HEK293 (cell line): ENCODE measurements at regions not wholly inside any gene's neighbourhood (a gene's known extent, or its start where the extent isn't known, plus 50 kb on each side); places are given as distances from the start of the nearest gene placed in this dataset.

Source experiments
- CTCF ChIP-seq: fragments of 450-650 bp; formaldehyde crosslinking; IDR thresholded peaks from 2 replicates; pipeline ENCODE4 v1.5.1; 2016; ENCODE audit warnings: missing biosample characterization, missing genetic modification characterization
- EGR2 ChIP-seq: fragments of 450-650 bp; formaldehyde crosslinking; IDR thresholded peaks from 2 replicates; pipeline ENCODE4 v1.5.1; 2016; ENCODE audit warnings: low read depth, missing biosample characterization, missing genetic modification characterization
- GLIS1 ChIP-seq: fragments of 450-650 bp; formaldehyde crosslinking; IDR thresholded peaks from 2 replicates; pipeline ENCODE4 v1.5.1; 2016; ENCODE audit warnings: missing biosample characterization, missing genetic modification characterization
- HIC1 ChIP-seq: fragments of 450-650 bp; formaldehyde crosslinking; IDR thresholded peaks from 2 replicates; pipeline ENCODE4 v1.5.1; 2016; ENCODE audit warnings: missing biosample characterization, missing genetic modification characterization
- IKZF3 ChIP-seq: fragments of 450-650 bp; IDR thresholded peaks from 2 replicates; pipeline ENCODE4 v1.5.0; 2018; ENCODE audit warnings: missing biosample characterization, mild to moderate bottlenecking, missing genetic modification characterization, moderate library complexity
- KLF8 ChIP-seq: fragments of 450-650 bp; formaldehyde crosslinking; IDR thresholded peaks from 2 replicates; pipeline ENCODE4 v1.5.1; 2016; ENCODE audit warnings: missing biosample characterization, missing genetic modification characterization
- KLF9 ChIP-seq: fragments of 450-650 bp; formaldehyde crosslinking; IDR thresholded peaks from 2 replicates; pipeline ENCODE4 v1.5.1; 2016; ENCODE audit warnings: missing biosample characterization, missing genetic modification characterization, low read depth
- SALL2 ChIP-seq: fragments of 450-650 bp; formaldehyde crosslinking; IDR thresholded peaks from 2 replicates; pipeline ENCODE4 v1.5.0; 2017; ENCODE audit warnings: missing biosample characterization, mild to moderate bottlenecking, missing genetic modification characterization, borderline replicate concordance
- SP7 ChIP-seq: fragments of 450-650 bp; formaldehyde crosslinking; IDR thresholded peaks from 2 replicates; pipeline ENCODE4 v1.5.1; 2016; ENCODE audit warnings: missing biosample characterization, missing genetic modification characterization
- TCF7L2 ChIP-seq: IDR thresholded peaks from 2 replicates; pipeline ENCODE4 v1.6.1; 2011; ENCODE audit warnings: low read depth, mild to moderate bottlenecking, inconsistent platforms, low read length, moderate library complexity, borderline replicate concordance
- ZBTB17 ChIP-seq: fragments of 450-650 bp; formaldehyde crosslinking; IDR thresholded peaks from 2 replicates; pipeline ENCODE4 v1.5.1; 2016; ENCODE audit warnings: missing biosample characterization, missing genetic modification characterization
- ZEB2 ChIP-seq: fragments of 450-650 bp; formaldehyde crosslinking; IDR thresholded peaks from 2 replicates; pipeline ENCODE4 v1.5.1; 2016; ENCODE audit warnings: missing biosample characterization, missing genetic modification characterization
- ZFHX2 ChIP-seq: fragments of 450-650 bp; formaldehyde crosslinking; conservative IDR thresholded peaks from 2 replicates; pipeline ENCODE4 v1.5.1; 2016; ENCODE audit warnings: missing biosample characterization, missing genetic modification characterization
- ZIC2 ChIP-seq: fragments of 450-650 bp; formaldehyde crosslinking; IDR thresholded peaks from 2 replicates; pipeline ENCODE4 v1.5.1; 2016; ENCODE audit warnings: missing biosample characterization, missing genetic modification characterization
- ZNF155 ChIP-seq: fragments of 450-650 bp; formaldehyde crosslinking; IDR thresholded peaks from 2 replicates; pipeline ENCODE4 v1.5.1; 2016; ENCODE audit warnings: missing biosample characterization, missing genetic modification characterization
- ZNF350 ChIP-seq: fragments of 450-650 bp; formaldehyde crosslinking; IDR thresholded peaks from 2 replicates; pipeline ENCODE4 v1.5.0; 2017; ENCODE audit warnings: missing biosample characterization, mild to moderate bottlenecking, missing genetic modification characterization
- ZNF366 ChIP-seq: fragments of 450-650 bp; formaldehyde crosslinking; conservative IDR thresholded peaks from 2 replicates; pipeline ENCODE4 v1.5.1; 2016; ENCODE audit warnings: missing biosample characterization, missing genetic modification characterization
- ZNF488 ChIP-seq: fragments of 450-650 bp; formaldehyde crosslinking; IDR thresholded peaks from 2 replicates; pipeline ENCODE4 v1.5.1; 2016; ENCODE audit warnings: missing biosample characterization, missing genetic modification characterization
- ZNF529 ChIP-seq: fragments of 450-650 bp; formaldehyde crosslinking; IDR thresholded peaks from 2 replicates; pipeline ENCODE4 v1.5.1; 2017; ENCODE audit warnings: missing genetic modification characterization, missing biosample characterization; ENCODE audit not compliant: insufficient replicate concordance
- ZNF560 ChIP-seq: fragments of 450-650 bp; formaldehyde crosslinking; IDR thresholded peaks from 2 replicates; pipeline ENCODE4 v1.5.1; 2017; ENCODE audit warnings: missing biosample characterization, missing genetic modification characterization, borderline replicate concordance
- ZNF596 ChIP-seq: fragments of 450-650 bp; IDR thresholded peaks from 2 replicates; pipeline ENCODE4 v1.5.0; 2018; ENCODE audit warnings: missing biosample characterization, mild to moderate bottlenecking, missing genetic modification characterization, moderate library complexity
- ZNF600 ChIP-seq: fragments of 450-650 bp; formaldehyde crosslinking; IDR thresholded peaks from 2 replicates; pipeline ENCODE4 v1.5.1; 2016; ENCODE audit warnings: missing biosample characterization, missing genetic modification characterization
- ZNF629 ChIP-seq: fragments of 450-650 bp; formaldehyde crosslinking; IDR thresholded peaks from 2 replicates; pipeline ENCODE4 v1.5.1; 2017; ENCODE audit warnings: missing biosample characterization, missing genetic modification characterization
- ZNF747 ChIP-seq: fragments of 450-650 bp; formaldehyde crosslinking; IDR thresholded peaks from 2 replicates; pipeline ENCODE4 v1.5.1; 2016; ENCODE audit warnings: missing biosample characterization, missing genetic modification characterization
- ZSCAN16 ChIP-seq: fragments of 450-650 bp; formaldehyde crosslinking; IDR thresholded peaks from 2 replicates; pipeline ENCODE4 v1.5.1; 2016; ENCODE audit warnings: missing biosample characterization, missing genetic modification characterization
- TF ChIP-seq, protein P1 (sequence below): fragments of 450-650 bp; formaldehyde crosslinking; IDR thresholded peaks from 2 replicates; pipeline ENCODE4 v1.5.1; 2016; ENCODE audit warnings: missing biosample characterization, missing genetic modification characterization
- TF ChIP-seq, protein P2 (sequence below): fragments of 450-650 bp; formaldehyde crosslinking; IDR thresholded peaks from 2 replicates; pipeline ENCODE4 v1.5.1; 2016; ENCODE audit warnings: missing biosample characterization, missing genetic modification characterization
- TF ChIP-seq, protein P3 (sequence below): fragments of 450-650 bp; IDR thresholded peaks from 2 replicates; pipeline ENCODE4 v1.5.1; 2018; ENCODE audit warnings: missing biosample characterization, missing genetic modification characterization

DNA sequence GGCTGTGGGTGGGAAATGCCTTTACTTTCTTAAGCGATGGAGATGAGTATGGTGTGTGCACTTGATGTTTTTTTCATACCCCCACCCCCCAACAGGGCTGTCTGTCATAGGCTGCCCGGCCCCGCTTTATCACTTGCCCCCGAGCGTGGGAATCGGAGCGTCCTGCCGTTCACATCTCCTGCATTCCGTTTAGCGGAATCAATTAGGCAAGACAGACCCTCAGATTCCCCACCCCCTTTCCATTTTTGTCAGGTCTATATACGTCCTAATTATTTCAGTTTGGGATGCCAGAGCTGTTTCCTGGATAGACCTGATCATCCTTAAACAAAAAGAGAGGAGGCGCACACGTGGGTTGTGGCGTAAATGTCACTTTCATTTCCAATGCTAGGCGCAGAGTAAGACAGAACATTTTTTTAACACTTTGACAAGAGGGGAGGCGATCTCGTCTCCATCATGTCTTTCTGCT, 217.2 kb downstream of the MEF2C start (continued):
- no peak for TF ChIP-seq SP7 (tag by site-specific recombination)
- TF ChIP-seq IKZF3 = peak; percentile 67
- TF ChIP-seq HIC1 (tag by site-specific recombination) = no peak
- no peak for TF ChIP-seq ZIC2 (tag by site-specific recombination)
- TF ChIP-seq ZSCAN16 (tag by site-specific recombination) = no peak
- TF ChIP-seq ZNF560 (tag by site-specific recombination) = no peak
- TF ChIP-seq ZNF600 (tag by site-specific recombination) = peak; percentile 59
- no peak for TF ChIP-seq CTCF (tag by site-specific recombination)
- no peak for TF ChIP-seq ZNF596
- TF ChIP-seq, protein P1, sequence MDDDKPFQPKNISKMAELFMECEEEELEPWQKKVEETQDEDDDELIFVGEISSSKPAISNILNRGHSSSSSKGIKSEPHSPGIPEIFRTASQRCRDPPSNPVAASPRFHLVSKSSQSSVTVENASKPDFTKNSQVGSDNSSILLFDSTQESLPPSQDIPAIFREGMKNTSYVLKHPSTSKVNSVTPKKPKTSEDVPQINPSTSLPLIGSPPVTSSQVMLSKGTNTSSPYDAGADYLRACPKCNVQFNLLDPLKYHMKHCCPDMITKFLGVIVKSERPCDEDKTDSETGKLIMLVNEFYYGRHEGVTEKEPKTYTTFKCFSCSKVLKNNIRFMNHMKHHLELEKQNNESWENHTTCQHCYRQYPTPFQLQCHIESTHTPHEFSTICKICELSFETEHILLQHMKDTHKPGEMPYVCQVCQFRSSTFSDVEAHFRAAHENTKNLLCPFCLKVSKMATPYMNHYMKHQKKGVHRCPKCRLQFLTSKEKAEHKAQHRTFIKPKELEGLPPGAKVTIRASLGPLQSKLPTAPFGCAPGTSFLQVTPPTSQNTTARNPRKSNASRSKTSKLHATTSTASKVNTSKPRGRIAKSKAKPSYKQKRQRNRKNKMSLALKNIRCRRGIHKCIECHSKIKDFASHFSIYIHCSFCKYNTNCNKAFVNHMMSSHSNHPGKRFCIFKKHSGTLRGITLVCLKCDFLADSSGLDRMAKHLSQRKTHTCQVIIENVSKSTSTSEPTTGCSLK (tag by site-specific recombination) = no peak
- TF ChIP-seq KLF8 = no peak
- no peak for TF ChIP-seq ZNF155
- TF ChIP-seq KLF9 (tag by site-specific recombination) = no peak
- TF ChIP-seq, protein P2, sequence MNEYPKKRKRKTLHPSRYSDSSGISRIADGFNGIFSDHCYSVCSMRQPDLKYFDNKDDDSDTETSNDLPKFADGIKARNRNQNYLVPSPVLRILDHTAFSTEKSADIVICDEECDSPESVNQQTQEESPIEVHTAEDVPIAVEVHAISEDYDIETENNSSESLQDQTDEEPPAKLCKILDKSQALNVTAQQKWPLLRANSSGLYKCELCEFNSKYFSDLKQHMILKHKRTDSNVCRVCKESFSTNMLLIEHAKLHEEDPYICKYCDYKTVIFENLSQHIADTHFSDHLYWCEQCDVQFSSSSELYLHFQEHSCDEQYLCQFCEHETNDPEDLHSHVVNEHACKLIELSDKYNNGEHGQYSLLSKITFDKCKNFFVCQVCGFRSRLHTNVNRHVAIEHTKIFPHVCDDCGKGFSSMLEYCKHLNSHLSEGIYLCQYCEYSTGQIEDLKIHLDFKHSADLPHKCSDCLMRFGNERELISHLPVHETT = no peak
- 0 out of 2 replicates have a peak, but pooled peaks have one; percentile 37 for TF ChIP-seq ZEB2 (tag by site-specific recombination)
- TF ChIP-seq SALL2 = no peak
- TF ChIP-seq ZNF629 (tag by site-specific recombination) = no peak
- TF ChIP-seq ZBTB17 (tag by site-specific recombination) = peak; percentile 83
- TF ChIP-seq ZNF488 (tag by site-specific recombination) = no peak
- peak; percentile 28; the same call in 1 of the 2 replicates for TF ChIP-seq ZFHX2 (tag by site-specific recombination)
- peak; percentile 52; the same call in 1 of the 2 replicates for TF ChIP-seq EGR2 (tag by site-specific recombination)
- no peak for TF ChIP-seq ZNF350 (tag by site-specific recombination)
- no peak for TF ChIP-seq GLIS1 (tag by site-specific recombination)
- no peak for TF ChIP-seq ZNF747
- peak; percentile 52 for TF ChIP-seq ZNF366
- TF ChIP-seq ZNF529 (tag by site-specific recombination) = no peak
- TF ChIP-seq, protein P3, sequence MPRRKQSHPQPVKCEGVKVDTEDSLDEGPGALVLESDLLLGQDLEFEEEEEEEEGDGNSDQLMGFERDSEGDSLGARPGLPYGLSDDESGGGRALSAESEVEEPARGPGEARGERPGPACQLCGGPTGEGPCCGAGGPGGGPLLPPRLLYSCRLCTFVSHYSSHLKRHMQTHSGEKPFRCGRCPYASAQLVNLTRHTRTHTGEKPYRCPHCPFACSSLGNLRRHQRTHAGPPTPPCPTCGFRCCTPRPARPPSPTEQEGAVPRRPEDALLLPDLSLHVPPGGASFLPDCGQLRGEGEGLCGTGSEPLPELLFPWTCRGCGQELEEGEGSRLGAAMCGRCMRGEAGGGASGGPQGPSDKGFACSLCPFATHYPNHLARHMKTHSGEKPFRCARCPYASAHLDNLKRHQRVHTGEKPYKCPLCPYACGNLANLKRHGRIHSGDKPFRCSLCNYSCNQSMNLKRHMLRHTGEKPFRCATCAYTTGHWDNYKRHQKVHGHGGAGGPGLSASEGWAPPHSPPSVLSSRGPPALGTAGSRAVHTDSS = no peak
- no peak for TF ChIP-seq TCF7L2
